GM19351 (cell line): ENCODE measurements at regions not wholly inside any gene's neighbourhood (a gene's known extent, or its start where the extent isn't known, plus 50 kb on each side); places are given as distances from the start of the nearest gene placed in this dataset.
A peak's percentile ranks its signal among the peaks of the same experiment; 100 is the strongest.

Source experiments
- ATAC-seq: cut with Tn5 transposase; IDR thresholded peaks from one replicate; pipeline ENCODE4 v1.9.1; 2021; ENCODE audit warnings: mild to moderate bottlenecking, moderate library complexity; ENCODE audit not compliant: unreplicated experiment

- no peak for ATAC-seq
These were observed 88.4 kb downstream of the BBS10 start for GRCh38 chr12:76259660-76260389.

- no peak for ATAC-seq
These were observed 89.1 kb downstream of the BBS10 start for GRCh38 chr12:76259106-76259505.

GRCh38 chr12:76256904-76257303 is 91.3 kb downstream of the BBS10 start:
- no peak for ATAC-seq

- no peak for ATAC-seq
These were observed 91.9 kb downstream of the BBS10 start for GRCh38 chr12:76256321-76256720.

- ATAC-seq: peak; percentile 13
These were observed 92.5 kb downstream of the BBS10 start for GRCh38 chr12:76255692-76256091.

GRCh38 chr12:76255281-76255680 is 92.9 kb downstream of the BBS10 start:
- ATAC-seq: peak; percentile 76

- ATAC-seq: no peak
These were observed 96.2 kb downstream of the BBS10 start for GRCh38 chr12:76252031-76252430.

GRCh38 chr12:76250256-76250655 is 98.0 kb downstream of the BBS10 start:
- no peak for ATAC-seq

- ATAC-seq: no peak
These were observed 98.7 kb downstream of the BBS10 start for GRCh38 chr12:76249501-76249900.

- no peak for ATAC-seq
These were observed 100.2 kb downstream of the BBS10 start for GRCh38 chr12:76247992-76248391.

- no peak for ATAC-seq
These were observed 101.1 kb downstream of the BBS10 start for GRCh38 chr12:76247026-76247646.

- no peak for ATAC-seq
These were observed 101.6 kb downstream of the BBS10 start for GRCh38 chr12:76246611-76247010.

- ATAC-seq: no peak
These were observed 103.9 kb downstream of the BBS10 start for GRCh38 chr12:76244300-76244699.

- no peak for ATAC-seq
These were observed 105.2 kb downstream of the BBS10 start for GRCh38 chr12:76242813-76243550.

GRCh38 chr12:76241371-76241770 is 106.8 kb downstream of the BBS10 start:
- ATAC-seq: no peak

- ATAC-seq: no peak
These were observed 107.9 kb downstream of the BBS10 start for GRCh38 chr12:76240281-76240680.

GRCh38 chr12:76238688-76239087 is 109.5 kb downstream of the BBS10 start:
- ATAC-seq: no peak

GRCh38 chr12:76237086-76237701 is 111.0 kb downstream of the BBS10 start:
- ATAC-seq: no peak

- ATAC-seq: no peak
These were observed 111.6 kb downstream of the BBS10 start for GRCh38 chr12:76236640-76237039.

GRCh38 chr12:76234741-76235140 is 113.5 kb downstream of the BBS10 start:
- no peak for ATAC-seq

GRCh38 chr12:76232013-76232412 is 116.2 kb downstream of the BBS10 start:
- no peak for ATAC-seq

GRCh38 chr12:76226956-76227355 is 121.3 kb downstream of the BBS10 start:
- ATAC-seq: no peak
